Endothelial cell of hepatic sinusoid (primary cell): ENCODE measurements at regions not wholly inside any gene's neighbourhood (a gene's known extent, or its start where the extent isn't known, plus 50 kb on each side); places are given as distances from the start of the nearest gene placed in this dataset.
"Not testable (repeated sequence)": the region's sequence is repeated elsewhere in the genome, so short reads cannot be mapped to it uniquely, and the experiment has no call there.

Experiments
- in situ Hi-C: cut with HindIII; loops from 2 replicates; pipeline ENCODE4 v1.10.0; 2017; ENCODE audit warnings: low sequenced_read_pairs

GRCh38 chr7:9453521-9453920, 1020.1 kb downstream of the NXPH1 start:
- in situ Hi-C loops: no loop called here

GRCh38 chr7:9488555-9488954, 1055.1 kb downstream of the NXPH1 start:
- in situ Hi-C loops: no loop called here

- in situ Hi-C loops: no loop called here
Measured at GRCh38 chr7:9498303-9498702, 1064.9 kb downstream of the NXPH1 start.

- in situ Hi-C loops: no loop called here
Measured at GRCh38 chr7:9502269-9502668, 1068.9 kb downstream of the NXPH1 start.

GRCh38 chr7:9504678-9505077, 1071.3 kb downstream of the NXPH1 start:
- in situ Hi-C loops: no loop called here

- in situ Hi-C loops: no loop called here
Measured at GRCh38 chr7:9505516-9505915, 1072.1 kb downstream of the NXPH1 start.

- in situ Hi-C loops: no loop called here
Measured at GRCh38 chr7:9507290-9507689, 1073.9 kb downstream of the NXPH1 start.

- in situ Hi-C loops: no loop called here
Measured at GRCh38 chr7:9516662-9517061, 1083.3 kb downstream of the NXPH1 start.

GRCh38 chr7:9523579-9523978, 1090.2 kb downstream of the NXPH1 start:
- in situ Hi-C loops: no loop called here

GRCh38 chr7:9552431-9552830, 1119.0 kb downstream of the NXPH1 start:
- in situ Hi-C loops: not testable (repeated sequence)

- in situ Hi-C loops: no loop called here
Measured at GRCh38 chr7:9557853-9558252, 1124.4 kb downstream of the NXPH1 start.

GRCh38 chr7:9575716-9576115, 1142.3 kb downstream of the NXPH1 start:
- in situ Hi-C loops: no loop called here

- in situ Hi-C loops: no loop called here
Measured at GRCh38 chr7:9582824-9583223, 1149.4 kb downstream of the NXPH1 start.

- in situ Hi-C loops: no loop called here
Measured at GRCh38 chr7:9598411-9598810, 1165.0 kb downstream of the NXPH1 start.

- in situ Hi-C loops: no loop called here
Measured at GRCh38 chr7:9600974-9601373, 1167.6 kb downstream of the NXPH1 start.

- in situ Hi-C loops: no loop called here
Measured at GRCh38 chr7:9603291-9603690, 1169.9 kb downstream of the NXPH1 start.

GRCh38 chr7:9608560-9608959, 1175.2 kb downstream of the NXPH1 start:
- in situ Hi-C loops: no loop called here

- in situ Hi-C loops: not testable (repeated sequence)
Measured at GRCh38 chr7:9620899-9621298, 1187.5 kb downstream of the NXPH1 start.

- in situ Hi-C loops: not testable (repeated sequence)
Measured at GRCh38 chr7:9621306-9621902, 1188.0 kb downstream of the NXPH1 start.

- in situ Hi-C loops: no loop called here
Measured at GRCh38 chr7:9621927-9622326, 1188.5 kb downstream of the NXPH1 start.

GRCh38 chr7:9625953-9626352, 1192.5 kb downstream of the NXPH1 start:
- in situ Hi-C loops: no loop called here

- in situ Hi-C loops: no loop called here
Measured at GRCh38 chr7:9645756-9646155, 1212.3 kb downstream of the NXPH1 start.

- in situ Hi-C loops: no loop called here
Measured at GRCh38 chr7:9657257-9657656, 1223.8 kb downstream of the NXPH1 start.
